ENCODE measurements at regions not wholly inside any gene's neighbourhood (a gene's known extent, or its start where the extent isn't known, plus 50 kb on each side); places are given as distances from the start of the nearest gene placed in this dataset.

DNA sequence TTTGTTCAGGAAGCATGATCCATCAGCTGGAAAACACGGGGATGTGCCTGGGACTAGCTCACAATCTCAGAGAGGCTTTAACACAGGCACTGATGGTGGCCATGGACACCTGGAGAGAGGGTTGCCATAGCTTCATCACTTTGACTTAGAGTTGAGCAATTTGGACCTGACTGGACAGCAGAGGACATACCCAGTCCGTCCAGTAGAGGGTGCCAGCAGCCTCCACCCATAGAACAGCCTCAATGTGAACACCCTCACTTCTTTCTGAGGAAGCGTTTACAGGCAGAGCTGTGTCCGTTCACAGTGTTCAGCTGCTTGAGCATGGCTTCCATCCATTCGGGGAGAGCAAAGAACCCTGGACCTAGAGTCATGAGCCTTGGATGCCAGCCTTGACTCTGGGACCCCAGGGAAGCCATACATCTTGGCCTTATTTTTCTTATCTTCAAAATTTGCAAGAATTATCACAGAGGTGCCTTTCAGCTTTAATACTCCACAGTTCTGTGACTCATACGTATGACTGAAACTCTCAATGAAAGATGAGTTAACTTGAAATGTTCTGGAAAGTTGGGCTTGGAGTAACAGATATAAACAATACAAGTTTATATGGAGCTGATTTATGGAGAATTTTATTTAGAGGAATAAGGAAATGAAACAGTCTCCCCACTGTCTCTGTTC, 302.9 kb upstream of the PODXL start:
- peak overlapping the region; percentile 53; the same call in 1 of the 2 replicates for H2AFZ ChIP-seq (ENCODE audit: low read length)
- H3F3A ChIP-seq (ENCODE audit: low read depth) = no peaks in the 10 kb centered on the region
- H3K9me3 ChIP-seq (ENCODE audit: insufficient read depth, low read depth, low read length) = no peaks in the 10 kb centered on the region; the same call in 1 of the 2 replicates
- H3K4me1 ChIP-seq (ENCODE audit: insufficient read depth, low read length, poor library complexity, severe bottlenecking) = no peaks in the 10 kb centered on the region
- H3K9me2 ChIP-seq (replicated peaks; ENCODE audit: low read depth, low read length) = no peaks in the 10 kb centered on the region
- H3K79me2 ChIP-seq (ENCODE audit: insufficient read depth, low read length) = no peaks in the 10 kb centered on the region
- H3K4me2 ChIP-seq (ENCODE audit: low read depth, low read length, poor library complexity, severe bottlenecking) = no peak overlapping the region
- H4K20me1 ChIP-seq (ENCODE audit: insufficient read depth, low read length, poor library complexity, severe bottlenecking) = no peaks in the 10 kb centered on the region
- no peak overlapping the region for H3K4me3 ChIP-seq (ENCODE audit: low read length, poor library complexity, severe bottlenecking)
- H3K9ac ChIP-seq (ENCODE audit: low read depth, low read length, poor library complexity, severe bottlenecking) = no peak overlapping the region
- no peaks in the 10 kb centered on the region for H3K36me3 ChIP-seq (ENCODE audit: insufficient read depth, low read length)
- H3K27me3 ChIP-seq (ENCODE audit: insufficient read depth, low read length, poor library complexity, severe bottlenecking) = no peaks in the 10 kb centered on the region
- TF ChIP-seq CTCF (conservative IDR thresholded peaks at IDR 0.05; ENCODE audit: low read length) (peak; percentile 84), EZH2phosphoT487 (IDR thresholded peaks at IDR 0.05; ENCODE audit: borderline replicate concordance) (no peak)

- H3K4me2 ChIP-seq (ENCODE audit: low read depth, low read length, poor library complexity, severe bottlenecking) = no peak overlapping the region
- no peaks in the 10 kb centered on the region for H3K27me3 ChIP-seq (ENCODE audit: insufficient read depth, low read length, poor library complexity, severe bottlenecking)
- no peak overlapping the region for H3K4me3 ChIP-seq (ENCODE audit: low read length, poor library complexity, severe bottlenecking)
- TF ChIP-seq EZH2phosphoT487 (IDR thresholded peaks at IDR 0.05; ENCODE audit: borderline replicate concordance) (no peak), CTCF (conservative IDR thresholded peaks at IDR 0.05; ENCODE audit: low read length) (no peak)
- H3K4me1 ChIP-seq (ENCODE audit: insufficient read depth, low read length, poor library complexity, severe bottlenecking) = no peaks in the 10 kb centered on the region
- H3K79me2 ChIP-seq (ENCODE audit: insufficient read depth, low read length) = no peaks in the 10 kb centered on the region
- H4K20me1 ChIP-seq (ENCODE audit: insufficient read depth, low read length, poor library complexity, severe bottlenecking) = no peaks in the 10 kb centered on the region
- no peaks in the 10 kb centered on the region for H3F3A ChIP-seq (ENCODE audit: low read depth)
- H2AFZ ChIP-seq (ENCODE audit: low read length) = no peak overlapping the region
- no peak overlapping the region for H3K9ac ChIP-seq (ENCODE audit: low read depth, low read length, poor library complexity, severe bottlenecking)
- no peaks in the 10 kb centered on the region for H3K36me3 ChIP-seq (ENCODE audit: insufficient read depth, low read length)
- no peaks in the 10 kb centered on the region; the same call in 1 of the 2 replicates for H3K9me3 ChIP-seq (ENCODE audit: insufficient read depth, low read depth, low read length)
- no peaks in the 10 kb centered on the region for H3K9me2 ChIP-seq (replicated peaks; ENCODE audit: low read depth, low read length)
Observed at GRCh38 chr7:131858611-131859010, 302.2 kb upstream of the PODXL start.

DNA sequence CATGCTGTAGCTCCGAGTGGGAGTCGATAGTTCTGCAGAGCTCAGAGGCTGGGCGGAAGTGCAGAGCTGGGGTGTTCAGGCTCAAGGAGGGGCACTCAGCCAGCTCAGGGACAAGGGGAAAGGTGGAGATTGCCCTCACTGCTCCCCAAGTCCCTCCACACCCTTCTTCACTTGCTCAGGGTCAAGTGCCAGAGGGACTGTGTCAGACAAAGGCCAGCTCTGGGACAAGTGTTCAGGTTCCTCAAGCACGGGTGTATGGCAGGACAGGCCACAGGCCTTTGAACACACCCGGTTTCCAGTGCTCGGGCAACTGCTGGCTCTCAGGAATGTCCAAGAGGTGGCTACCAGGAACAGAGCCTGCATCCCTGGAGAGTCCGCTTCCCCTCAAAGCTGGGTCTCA, 293.0 kb upstream of the PODXL start:
- Histone ChIP-seq H3K4me2 (ENCODE audit: low read depth, low read length, poor library complexity, severe bottlenecking) (no peak overlapping the region), H3K79me2 (ENCODE audit: insufficient read depth, low read length) (no peaks in the 10 kb centered on the region), H3K9me3 (ENCODE audit: insufficient read depth, low read depth, low read length) (no peaks in the 10 kb centered on the region), H3K27me3 (ENCODE audit: insufficient read depth, low read length, poor library complexity, severe bottlenecking) (no peaks in the 10 kb centered on the region), H3F3A (ENCODE audit: low read depth) (no peaks in the 10 kb centered on the region), H3K4me3 (ENCODE audit: low read length, poor library complexity, severe bottlenecking) (no peak overlapping the region), H3K9me2 (replicated peaks; ENCODE audit: low read depth, low read length) (no peaks in the 10 kb centered on the region), H3K9ac (ENCODE audit: low read depth, low read length, poor library complexity, severe bottlenecking) (no peak overlapping the region), H2AFZ (ENCODE audit: low read length) (no peak overlapping the region), H3K4me1 (ENCODE audit: insufficient read depth, low read length, poor library complexity, severe bottlenecking) (no peaks in the 10 kb centered on the region), H3K36me3 (ENCODE audit: insufficient read depth, low read length) (no peaks in the 10 kb centered on the region), H4K20me1 (ENCODE audit: insufficient read depth, low read length, poor library complexity, severe bottlenecking) (no peaks in the 10 kb centered on the region)
- TF ChIP-seq EZH2phosphoT487 (IDR thresholded peaks at IDR 0.05; ENCODE audit: borderline replicate concordance) (no peak), CTCF (conservative IDR thresholded peaks at IDR 0.05; ENCODE audit: low read length) (no peak)
